ENCODE measurements at regions not wholly inside any gene's neighbourhood (a gene's known extent, or its start where the extent isn't known, plus 50 kb on each side); places are given as distances from the start of the nearest gene placed in this dataset.

DNA sequence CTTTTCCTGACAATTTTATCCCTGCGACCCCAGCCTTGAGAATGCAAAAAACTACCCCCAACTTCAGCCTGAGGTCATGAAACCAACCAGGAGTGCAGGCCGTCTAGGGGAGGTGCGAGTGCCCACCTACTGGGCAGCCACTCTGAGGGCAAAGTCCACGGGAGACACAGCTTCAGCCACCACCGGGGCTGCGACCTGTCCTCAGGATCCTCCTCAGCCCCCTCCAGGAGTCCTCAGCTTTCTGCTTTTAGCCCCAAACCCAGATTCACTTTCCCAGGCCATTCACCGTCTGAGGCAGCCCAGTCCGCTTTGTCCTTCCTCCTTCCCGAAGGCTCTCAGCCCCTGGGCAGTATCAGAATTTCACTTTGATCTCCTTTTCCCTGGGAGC is 210.2 kb upstream of the TNP1 start:
- FAIRE-seq, result no peak

- FAIRE-seq, result no peak
These were observed 209.6 kb upstream of the TNP1 start for GRCh38 chr2:217069263-217070042.

GRCh38 chr2:217068677-217069250 is 208.9 kb upstream of the TNP1 start:
- FAIRE-seq, result no peak

DNA sequence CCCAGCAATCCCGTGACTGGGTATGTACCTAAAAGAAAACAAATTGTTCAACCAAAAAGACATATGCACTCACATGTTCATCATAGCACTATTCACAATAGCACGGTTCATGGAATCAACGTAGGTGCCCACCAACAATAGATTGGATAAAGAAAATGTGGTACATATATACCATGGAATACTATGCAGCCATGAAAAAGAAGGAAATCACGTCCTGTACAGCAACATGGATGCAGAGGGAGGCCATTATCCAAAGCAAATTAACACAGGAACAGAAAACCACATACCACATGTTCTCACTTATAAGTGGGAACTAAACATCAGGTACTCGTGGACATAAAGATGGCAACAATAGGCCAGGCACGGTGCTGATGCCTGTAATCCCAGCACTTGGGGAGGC is 207.9 kb upstream of the TNP1 start:
- FAIRE-seq, result no peak

GRCh38 chr2:217066510-217067270 is 206.8 kb upstream of the TNP1 start:
- no peak for FAIRE-seq

DNA sequence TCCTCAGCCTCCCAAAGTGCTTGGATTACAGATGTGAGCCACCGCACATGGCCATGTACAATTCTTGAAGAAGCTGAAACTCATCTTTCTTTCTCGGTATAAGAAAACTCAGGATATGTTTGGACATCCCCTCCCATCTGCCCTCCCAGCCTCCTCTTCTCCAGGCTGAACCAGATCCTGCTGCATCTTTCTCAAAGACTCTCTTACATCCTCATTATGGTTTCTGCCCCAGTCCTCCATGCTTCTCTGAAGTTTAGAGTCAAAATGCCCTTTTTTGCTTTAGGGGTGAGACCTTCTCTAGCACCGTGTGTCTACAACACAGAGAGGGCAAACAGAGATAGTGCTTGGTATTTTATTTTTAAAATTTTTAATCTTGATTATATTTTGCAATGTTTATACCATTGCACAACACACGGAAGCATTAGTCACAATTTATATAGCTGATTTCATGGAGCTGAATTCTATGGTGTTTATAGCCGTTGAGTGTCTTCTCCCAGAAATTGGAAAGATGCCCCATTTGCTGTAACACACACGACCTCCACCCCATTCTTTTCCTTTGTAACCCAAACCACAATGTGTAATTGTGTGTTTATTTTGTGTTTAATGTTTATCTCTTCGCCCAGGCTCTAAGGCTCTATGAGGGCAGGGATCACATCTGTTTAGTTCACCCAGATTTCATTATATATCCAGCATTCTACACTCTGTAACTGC is 206.0 kb upstream of the TNP1 start:
- FAIRE-seq, result no peak

- no peak for FAIRE-seq
These were observed 205.1 kb upstream of the TNP1 start for GRCh38 chr2:217065012-217065290.

- no peak for FAIRE-seq
These were observed 204.6 kb upstream of the TNP1 start for GRCh38 chr2:217064234-217065011.

- FAIRE-seq, result no peak
These were observed 203.4 kb upstream of the TNP1 start for GRCh38 chr2:217063238-217063755.

DNA sequence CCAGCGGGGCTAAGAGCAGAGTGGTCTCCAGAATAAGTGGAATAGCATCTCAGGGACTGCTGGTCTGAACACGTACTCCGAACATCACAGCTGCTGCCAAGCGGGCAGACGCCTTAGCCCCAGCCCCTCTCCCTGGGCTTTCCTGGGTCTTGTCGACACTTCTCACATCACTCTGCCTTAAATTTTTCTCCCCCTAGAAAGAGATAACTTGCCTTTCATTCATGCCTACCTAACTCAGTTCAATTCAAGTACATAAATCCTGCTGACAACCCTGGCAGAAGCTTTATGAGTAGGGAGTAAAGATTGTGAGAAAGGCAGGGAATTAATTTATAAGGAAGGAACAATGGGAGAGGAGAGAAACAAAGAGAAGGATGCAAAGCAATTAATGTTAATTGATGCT is 202.9 kb upstream of the TNP1 start:
- no peak for FAIRE-seq

DNA sequence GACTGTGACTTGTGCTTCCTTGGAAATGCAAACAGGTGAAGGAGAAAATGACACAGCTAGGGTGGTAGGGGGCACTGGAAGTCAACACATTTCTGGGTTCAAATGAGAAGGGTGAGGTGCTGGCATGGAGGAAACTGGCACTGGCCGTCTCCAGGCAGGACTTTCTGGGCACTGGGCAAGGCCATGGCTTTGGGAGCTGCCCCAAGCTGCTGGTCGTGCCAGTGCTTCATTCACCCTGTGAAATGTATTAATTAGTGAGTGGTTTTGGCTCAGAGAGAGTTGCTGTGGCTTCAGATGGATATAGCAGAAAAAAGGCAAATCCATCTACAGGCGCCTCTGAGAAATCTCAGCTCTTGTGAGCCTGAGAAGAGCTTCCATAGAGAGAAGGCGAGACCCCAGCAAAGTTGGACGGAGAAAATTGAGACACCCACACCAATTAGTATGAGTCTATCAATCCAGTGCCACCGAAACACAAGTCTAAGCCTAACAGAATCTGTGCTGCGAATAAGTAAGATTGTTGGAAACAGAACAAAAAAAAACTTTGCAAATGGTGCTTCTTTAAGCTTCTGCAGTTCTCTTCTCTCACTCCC is 202.1 kb upstream of the TNP1 start:
- FAIRE-seq, result no peak

DNA sequence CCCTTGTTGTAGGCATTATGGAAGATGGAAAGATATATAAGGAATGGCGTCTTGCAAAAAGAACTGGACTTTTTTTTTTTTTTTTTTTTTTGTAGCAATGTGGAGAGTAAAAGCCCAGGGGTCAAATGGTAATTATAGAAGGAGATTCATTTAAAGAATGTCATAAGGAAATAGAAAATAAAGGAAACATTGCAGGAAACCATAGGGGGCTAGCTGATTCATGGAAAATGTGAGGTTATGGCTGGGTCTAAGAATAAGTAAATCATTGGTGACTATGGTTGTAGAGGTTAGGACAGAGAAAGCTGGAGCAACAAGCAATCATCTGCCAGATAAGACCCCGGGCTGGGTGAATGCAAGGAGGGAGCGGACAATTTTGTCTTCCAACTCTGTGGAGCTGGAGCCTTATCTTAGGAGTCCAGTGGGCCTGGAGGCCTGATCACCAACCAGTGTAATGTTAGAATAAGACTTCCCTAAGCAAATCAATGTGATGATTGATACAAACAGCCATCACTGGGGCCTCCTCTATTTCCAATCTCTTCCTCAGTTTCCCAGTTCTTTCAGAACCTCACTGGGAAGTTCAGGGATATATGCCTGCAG is 201.2 kb upstream of the TNP1 start:
- no peak for FAIRE-seq

DNA sequence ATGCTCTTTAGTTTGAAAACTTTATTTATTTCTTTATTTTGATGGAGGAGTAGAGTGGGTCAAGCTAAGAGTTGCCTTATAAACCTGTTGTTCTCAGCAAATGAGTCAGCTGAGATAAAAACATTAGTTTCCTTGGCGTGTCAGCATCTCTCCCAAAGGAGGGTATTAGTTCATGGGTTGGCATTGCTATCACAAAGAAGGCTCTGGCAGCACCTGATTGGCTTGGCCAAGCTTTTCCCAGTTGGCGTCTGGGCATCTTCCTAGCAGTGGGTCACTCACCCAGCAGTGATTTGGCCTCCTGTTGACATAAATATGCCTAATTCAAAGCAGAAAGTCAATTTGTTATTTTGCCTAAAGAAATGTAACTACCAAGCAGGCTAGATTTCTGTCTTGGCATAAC is 200.7 kb upstream of the TNP1 start:
- FAIRE-seq, result no peak

GRCh38 chr2:217058791-217059755 is 199.2 kb upstream of the TNP1 start:
- FAIRE-seq, result no peak

DNA sequence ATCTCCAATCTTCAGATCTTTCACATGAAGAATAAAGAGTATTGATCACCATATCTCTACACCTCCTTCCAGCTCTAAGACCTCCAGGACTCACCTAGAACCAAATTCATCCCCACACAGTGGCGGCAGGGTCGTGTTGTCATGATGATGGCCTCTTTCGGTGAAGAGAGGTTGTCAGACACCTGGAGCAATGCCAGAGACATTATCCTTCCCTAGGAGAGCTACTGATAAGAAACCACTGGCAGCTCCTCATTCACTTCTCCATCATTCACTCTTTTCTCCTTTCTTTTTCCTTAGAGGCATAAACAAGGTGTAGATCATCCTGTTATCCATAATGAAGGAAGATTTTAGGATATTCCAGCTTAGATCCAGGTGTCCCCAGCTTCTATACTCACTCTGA is 197.9 kb upstream of the TNP1 start:
- FAIRE-seq, result no peak

DNA sequence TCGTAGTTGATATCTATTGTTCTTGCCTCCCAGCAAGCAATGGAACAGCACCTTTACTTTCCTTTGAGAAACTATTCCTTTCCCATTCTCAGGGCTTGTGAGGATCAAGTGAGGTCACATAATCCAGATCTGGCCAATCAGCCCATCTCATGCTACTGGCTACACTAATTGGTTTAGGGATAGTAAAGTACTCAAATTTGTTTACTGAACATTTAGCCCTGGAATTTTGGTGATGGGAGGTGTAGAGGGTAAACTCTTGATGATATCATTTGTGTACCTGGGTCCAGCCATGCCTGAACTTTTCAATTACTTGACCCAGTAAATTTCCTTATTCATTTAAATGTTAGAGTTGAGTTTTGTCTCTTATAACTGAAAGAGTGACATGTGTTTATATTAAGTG is 195.8 kb upstream of the TNP1 start:
- FAIRE-seq, result no peak

- FAIRE-seq, result no peak
These were observed 194.9 kb upstream of the TNP1 start for GRCh38 chr2:217054791-217055190.

GRCh38 chr2:217052856-217053577 is 193.2 kb upstream of the TNP1 start:
- FAIRE-seq, result no peak

GRCh38 chr2:217051416-217051815 is 191.6 kb upstream of the TNP1 start:
- FAIRE-seq, result no peak

DNA sequence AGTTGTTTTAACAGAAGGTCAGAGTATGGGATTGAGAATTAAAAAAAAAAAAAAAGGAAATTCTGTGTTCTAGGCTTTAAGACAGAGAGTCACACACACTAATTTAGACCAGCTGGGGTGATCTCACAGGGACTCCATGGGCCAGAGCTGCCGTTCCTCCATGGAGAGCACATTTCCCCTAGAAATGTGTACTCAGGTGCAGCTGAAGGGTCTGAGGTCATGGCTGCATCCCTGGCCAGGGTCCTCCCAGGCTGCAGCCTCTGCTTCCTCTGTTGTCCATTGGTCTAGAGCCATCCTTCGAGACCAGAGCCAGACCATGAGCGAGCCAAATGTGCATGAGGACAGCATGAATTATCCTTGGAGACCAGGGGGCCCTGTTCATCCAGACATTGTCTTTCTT is 190.1 kb upstream of the TNP1 start:
- no peak for FAIRE-seq

All from TTC549 (cell line).